ENCODE measurements at regions not wholly inside any gene's neighbourhood (a gene's known extent, or its start where the extent isn't known, plus 50 kb on each side); places are given as distances from the start of the nearest gene placed in this dataset.
"Not testable (repeated sequence)": the region's sequence is repeated elsewhere in the genome, so short reads cannot be mapped to it uniquely, and the experiment has no call there.

DNA sequence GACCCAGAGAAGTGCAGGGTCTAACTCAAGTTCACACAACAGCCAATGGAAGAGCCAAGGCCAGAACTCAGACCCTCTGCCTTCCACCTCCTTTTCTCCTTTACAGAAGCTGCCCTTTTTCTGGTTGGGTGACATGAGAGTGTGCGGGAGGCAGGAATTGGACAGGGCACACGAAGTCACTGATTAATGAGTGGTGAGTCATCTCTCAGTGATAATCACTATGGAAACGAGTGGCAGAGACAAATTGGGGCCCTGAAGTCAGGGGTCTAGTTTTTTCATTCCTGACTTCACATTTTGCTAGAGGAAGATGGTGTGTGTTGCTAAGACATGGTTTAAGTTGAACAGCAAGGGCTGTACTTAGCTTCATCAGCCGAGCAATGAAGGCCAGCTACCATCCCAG is 312.7 kb upstream of the CCL2 start:
- DNase-seq (ENCODE audit: low spot score): no peak

DNA sequence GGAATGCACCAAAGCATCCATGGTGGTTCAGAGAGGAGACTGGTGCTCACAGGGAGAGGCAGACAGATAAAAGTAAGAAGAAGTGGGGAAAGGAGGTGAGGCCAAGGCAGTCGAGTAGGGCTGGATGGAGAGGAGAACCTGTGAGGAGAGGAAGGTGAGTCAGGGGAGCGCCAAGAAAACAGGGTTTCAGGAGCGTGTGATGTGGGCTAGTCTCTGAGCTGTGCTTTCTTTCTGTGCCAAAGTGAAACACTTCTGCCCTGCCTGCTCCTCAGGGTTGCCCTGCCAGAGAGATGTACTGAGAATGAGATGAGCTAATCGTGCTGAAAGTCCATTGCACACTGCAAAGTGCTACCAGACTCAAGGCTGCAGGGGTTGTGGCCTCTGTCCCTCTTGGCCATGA is 310.7 kb upstream of the CCL2 start:
- DNase-seq (ENCODE audit: low spot score): no peak

DNA sequence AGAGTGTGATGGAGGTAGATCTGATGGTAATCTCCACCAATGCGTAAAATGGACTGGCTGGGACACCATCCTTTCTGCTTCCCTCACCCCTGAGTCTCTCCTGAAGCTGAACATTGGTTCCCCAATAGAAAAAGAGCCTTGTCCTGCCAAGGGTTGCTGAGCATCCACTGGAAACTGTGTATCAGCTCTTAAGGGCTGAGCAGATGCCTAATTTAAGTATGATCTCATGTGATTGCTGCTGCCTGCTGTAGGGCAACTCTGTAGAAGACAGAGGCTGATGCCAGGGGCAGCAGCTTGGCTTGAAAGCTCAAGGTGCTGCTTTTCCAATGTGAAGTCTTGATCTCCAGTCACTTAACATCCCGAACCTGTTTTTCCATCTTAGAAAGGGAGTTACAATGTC is 310.3 kb upstream of the CCL2 start:
- DNase-seq (ENCODE audit: low spot score): no peak

DNA sequence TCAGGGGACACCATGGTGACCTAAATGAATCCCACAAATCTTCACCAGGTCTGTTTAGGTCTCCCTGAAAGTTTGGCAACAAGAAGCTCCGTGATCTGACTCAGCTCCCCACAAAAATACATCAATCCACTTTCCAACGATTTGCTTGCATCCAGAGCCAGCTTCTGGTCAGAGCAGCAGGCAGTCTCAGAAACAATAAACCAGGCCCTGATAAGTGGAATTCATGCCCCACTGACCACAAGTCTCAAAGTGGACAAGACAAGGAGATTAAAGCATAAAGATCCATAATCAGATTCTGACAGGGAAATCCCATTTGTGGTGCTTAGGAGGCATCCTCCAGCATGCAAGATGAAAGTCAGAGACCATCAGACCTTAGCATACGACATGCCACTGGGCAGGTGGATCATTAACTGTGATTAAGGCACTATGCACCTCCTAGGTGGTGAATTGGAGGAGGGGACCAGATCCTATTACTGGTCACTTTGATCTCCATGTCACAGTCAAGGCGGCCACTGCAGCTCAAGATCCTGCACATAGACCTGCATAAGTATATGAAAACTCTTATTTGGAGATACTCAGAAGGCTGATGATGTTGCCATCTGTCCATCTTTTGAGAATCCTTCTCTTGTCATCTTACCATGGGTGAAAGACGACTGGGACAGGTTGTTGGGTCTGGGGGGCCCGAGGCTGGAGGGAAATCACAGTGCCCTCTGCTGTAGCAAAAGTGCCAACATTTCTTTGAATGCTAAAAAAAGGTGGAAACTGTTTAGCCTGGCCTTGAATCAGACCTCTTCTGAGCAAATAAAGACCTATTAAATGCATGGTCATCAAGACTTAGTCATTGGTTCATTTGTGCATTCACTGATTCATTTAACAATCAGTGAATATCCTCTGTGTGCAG is 309.2 kb upstream of the CCL2 start:
- no peak for DNase-seq (ENCODE audit: low spot score)

DNA sequence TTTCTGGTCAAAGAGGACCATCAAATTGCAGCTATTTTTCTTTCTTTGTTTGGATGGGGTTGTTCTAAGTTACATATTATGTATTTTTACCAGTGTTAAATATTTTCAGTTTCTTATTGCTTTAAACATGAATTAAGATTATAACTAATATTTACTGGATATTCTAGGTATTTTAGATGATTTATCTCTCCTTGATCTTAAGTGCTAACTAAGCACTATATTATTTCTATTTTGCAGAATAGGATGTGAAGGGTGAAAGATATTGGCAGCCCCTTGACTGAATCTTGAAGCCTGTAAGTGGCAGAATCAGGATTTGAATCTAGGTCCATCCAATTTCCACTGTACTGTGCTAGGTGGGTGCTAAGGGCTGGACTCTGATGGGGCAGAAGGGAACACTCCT is 307.3 kb upstream of the CCL2 start:
- no peak for DNase-seq (ENCODE audit: low spot score)

DNA sequence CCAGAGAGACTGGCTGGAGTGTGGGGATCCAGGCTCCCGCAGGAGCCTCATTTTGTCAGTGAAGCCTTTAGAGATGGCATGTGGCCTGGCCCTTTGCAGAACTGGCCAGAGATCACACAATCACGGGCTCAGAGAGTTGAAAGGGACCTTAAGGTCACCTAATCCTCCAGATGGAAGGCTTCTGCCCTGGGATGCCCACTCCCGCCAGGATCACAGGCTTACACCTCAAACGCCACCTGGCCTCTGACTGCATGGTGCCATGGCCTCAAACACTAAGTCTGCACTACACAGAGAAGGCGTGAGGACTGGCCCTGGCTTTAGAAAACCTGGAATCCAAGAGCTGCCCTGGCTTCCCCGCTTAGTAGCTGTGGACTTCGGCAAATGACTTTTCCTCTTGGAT is 306.8 kb upstream of the CCL2 start:
- DNase-seq (ENCODE audit: low spot score): no peak

DNA sequence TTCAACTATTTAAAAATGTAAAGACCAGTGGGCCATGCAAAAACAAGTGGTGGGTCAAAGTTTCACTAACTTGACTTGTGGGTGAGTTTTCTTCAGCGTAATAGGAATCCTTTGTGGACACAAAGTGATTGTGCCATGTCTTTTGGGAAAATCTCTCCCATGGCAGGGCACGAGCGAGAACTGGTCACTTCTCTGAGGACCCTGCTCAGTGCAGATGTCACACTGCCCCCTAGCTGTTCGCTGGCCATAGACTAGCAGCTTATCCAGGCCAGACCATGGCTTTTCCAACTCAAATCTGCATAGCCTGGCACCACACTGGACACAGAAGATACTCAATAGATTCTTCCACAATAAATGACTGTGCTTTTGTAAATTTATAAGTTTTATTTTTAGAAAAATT is 306.0 kb upstream of the CCL2 start:
- DNase-seq (ENCODE audit: low spot score): no peak

DNA sequence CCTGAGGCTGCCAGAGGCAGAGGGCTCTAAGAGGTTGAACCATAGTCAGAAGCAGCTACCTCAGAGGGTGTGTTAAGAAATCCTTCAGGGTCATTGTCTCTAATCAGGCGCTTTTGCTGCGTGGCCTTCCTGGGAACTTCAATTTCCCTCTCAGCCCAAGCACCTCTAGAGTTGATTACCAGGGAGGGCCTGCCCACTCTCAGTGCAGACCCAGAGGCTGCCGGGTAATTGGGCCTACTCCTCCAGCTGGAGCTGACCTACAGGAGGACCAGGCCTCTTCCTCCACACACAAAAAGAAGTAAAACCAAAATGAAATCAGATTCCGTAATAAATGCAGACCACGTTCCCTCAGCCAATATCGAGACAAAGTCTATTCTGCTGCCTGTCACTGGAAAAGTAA is 305.0 kb upstream of the CCL2 start:
- DNase-seq (ENCODE audit: low spot score): no peak

DNA sequence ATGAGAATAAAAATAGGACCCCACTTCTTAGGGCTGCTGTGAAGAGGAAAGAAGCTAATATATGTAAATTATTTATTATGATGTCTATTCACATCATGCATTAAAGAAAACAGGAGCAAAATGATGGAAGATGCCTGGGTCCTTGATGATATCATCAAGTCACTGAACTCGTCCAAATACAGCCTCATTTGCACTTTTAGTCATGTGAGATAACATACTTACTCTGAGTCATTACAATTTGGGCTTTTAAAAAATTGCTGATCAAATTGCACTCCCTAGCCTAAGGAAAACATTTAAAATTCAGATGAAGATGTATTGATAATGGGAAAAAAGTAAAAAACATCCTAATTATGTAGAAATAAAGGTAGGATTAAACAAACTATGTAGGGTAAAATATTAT is 302.7 kb upstream of the CCL2 start:
- DNase-seq (ENCODE audit: low spot score): no peak

DNA sequence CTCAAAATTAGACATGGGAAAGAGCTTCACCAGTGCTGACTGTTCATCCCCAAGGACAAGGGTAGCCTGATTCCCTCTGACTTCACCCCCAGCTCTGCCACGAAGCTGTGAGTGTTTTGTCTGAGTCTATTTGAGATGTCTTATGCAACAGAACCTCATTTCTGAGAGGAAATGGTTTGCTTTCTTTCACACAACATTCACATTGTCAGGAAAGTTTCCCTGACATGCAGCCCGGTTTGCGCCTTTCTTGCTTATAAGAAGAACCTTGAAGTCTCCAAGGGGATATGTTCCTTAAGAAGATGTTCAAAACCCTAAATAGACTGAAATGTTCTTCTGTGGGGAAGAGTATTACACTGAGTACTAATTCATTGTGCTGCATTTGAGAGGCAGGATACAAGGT is 300.5 kb upstream of the CCL2 start:
- no peak for DNase-seq (ENCODE audit: low spot score)

DNA sequence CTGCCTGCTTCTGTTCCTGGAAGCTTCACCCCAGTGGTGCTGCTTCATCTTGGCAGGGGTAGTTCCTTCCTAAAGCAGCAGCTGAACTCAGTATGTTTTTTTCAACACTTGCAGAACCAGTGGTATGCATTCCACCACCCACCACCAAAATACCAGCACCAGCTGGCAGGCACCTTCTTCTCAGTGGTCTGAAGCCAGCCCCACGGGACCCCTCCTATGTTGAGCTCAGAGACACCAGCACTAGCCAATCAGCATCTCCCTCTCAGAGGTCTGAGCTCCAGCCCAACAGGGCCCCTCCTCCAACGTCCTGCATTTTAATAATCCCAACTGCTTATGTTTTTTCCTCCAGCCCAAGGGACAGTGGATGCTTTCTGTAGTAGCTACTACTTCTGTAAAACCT is 299.6 kb upstream of the CCL2 start:
- no peak for DNase-seq (ENCODE audit: low spot score)

DNA sequence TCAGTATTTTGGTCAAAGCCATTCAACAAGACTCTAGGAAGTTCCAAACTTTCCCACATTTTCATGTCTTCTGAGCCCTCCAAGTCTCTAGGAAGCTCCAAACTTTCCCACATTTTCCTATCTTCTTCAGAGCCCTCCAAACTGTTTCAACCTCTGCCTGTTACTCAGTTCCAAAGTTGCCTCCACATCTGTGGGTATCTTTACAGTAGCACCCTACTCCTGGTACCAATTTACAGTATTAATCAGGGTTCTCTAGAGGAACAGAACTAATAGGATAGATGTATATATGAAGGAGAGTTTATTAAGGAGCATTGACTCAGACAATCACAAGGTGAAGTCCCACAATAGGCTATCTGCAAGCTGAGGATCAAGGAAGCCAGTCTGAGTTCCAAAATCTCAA is 296.0 kb upstream of the CCL2 start:
- DNase-seq (ENCODE audit: low spot score): not testable (repeated sequence)

DNA sequence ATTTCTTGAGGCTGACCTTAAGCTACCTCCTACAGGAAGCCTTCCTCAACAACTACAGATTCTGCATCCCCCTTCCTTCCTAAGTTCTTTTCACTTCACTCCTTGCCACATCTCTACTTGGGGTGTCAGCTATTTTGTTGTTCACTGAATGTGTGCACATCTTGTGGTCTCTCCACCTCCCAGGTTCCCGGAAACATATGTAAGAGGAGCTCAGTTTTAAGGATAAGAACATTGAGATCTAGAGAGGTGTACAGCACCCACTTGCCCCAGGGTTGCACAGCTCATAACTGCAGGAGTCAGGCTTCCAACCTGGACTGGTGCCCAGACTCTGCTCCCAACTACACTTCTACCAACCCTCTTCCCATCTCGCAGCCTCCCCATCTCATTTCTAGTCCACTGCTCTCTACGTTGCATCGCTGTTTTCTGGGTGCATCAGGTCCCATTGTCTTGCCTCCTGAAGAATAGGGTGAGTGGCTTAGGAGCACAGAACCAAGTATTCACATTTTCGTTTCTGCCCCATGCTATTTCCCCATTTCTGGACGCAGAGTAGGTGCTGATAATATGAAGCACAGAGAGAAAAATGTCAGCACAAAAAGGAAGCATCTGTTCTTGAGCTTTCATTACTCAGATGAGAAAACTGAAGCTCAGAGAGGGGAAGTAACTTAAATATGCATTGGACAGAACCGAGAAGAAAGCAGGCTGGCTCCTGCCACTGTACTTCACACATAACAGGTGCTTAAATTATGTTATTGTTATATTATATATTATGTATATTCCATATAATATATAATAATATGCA is 292.0 kb upstream of the CCL2 start:
- DNase-seq (ENCODE audit: low spot score): no peak

DNA sequence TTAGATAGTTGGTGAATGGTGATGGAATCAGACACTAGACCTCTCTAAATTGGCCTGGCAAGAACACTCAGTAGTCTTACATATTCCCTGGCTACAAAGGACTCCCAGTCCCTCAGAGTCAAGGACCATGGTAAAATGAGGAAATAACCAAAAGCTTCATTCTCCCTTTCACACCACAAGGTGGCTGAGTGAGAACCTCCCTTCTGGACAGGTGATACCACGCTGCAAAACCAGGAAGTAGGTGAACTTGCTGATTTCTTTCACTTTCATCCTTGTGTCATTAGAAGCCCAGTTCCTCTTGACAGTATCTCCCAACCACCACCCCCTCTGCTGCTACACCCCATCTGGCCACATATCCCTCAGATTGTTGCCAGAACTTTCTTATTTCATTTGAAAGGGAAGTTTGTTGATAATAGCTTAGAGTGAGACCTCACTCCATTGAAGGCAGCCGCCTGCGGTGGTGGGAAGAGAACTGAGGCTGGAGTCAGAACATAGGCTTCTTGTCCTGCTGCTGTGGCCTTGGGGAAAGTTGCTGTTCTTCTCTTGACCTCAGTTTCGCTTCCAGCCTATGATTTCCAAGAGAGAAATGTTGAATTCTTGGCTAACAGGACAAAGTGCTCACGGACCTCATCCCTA is 290.6 kb upstream of the CCL2 start:
- peak; percentile 24 for DNase-seq (ENCODE audit: low spot score)

DNA sequence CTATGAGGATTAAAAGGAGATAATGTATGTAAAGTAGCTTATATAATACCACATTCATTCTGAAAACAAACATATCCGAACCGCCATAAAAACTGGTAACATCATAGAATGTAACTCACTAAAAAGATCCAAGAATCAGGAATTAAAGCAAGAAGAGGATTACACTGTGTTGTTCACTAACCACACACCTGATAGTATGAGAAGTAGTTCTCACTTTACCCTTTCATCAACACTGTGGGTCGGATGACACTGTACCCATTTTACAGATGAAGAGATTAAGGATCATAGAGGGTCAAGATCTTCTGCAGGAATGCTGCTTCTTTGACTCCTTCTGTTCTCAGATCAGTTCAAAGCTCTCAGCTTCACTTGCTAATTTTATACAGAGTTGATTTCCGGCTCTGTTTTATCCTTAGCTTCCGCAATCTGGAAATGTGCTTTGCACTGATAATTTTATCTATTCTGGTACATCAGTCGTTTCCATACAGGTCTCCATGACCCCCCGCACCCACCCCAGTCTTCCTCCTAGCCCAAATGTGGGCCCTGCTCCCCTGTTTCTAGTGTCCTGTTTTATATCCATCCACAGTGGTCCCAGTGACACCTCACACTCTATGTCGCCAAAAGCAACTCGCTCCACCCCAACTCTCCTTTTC is 288.6 kb upstream of the CCL2 start:
- DNase-seq (ENCODE audit: low spot score): no peak

DNA sequence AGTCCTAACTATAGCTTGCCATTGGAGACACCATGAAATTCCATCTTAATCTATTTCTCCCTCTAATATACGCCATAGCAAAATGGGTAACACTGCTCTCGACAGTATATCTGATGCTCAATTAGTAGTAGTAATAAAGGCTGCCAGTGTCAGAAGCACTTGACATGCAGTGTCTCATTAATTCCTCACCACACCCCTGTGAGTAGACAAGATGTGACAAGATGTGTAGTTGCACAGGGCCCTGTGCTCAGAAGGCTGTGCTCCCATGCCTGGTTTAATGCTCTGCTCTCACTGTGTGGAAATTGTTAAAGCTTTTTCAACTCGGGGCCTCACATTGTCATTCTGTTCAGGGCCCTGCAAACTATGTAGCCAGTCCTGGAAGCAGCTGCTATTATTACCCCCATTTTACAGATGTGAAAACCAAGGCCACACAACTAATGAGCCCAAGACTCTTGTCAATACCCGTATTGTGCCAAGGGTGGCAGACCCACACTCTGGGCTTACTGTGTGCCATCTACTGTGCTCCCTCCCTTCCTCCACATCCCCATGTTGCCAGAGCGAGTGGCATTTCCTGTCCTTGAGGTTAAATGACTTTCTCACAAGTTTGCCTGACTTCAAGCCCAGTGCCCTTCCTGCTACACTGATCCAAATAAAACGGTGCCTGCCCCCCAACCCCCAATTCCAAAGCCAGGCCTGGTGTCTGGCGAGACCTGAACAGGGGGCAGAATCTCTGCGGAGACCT is 287.3 kb upstream of the CCL2 start:
- no peak for DNase-seq (ENCODE audit: low spot score)

DNA sequence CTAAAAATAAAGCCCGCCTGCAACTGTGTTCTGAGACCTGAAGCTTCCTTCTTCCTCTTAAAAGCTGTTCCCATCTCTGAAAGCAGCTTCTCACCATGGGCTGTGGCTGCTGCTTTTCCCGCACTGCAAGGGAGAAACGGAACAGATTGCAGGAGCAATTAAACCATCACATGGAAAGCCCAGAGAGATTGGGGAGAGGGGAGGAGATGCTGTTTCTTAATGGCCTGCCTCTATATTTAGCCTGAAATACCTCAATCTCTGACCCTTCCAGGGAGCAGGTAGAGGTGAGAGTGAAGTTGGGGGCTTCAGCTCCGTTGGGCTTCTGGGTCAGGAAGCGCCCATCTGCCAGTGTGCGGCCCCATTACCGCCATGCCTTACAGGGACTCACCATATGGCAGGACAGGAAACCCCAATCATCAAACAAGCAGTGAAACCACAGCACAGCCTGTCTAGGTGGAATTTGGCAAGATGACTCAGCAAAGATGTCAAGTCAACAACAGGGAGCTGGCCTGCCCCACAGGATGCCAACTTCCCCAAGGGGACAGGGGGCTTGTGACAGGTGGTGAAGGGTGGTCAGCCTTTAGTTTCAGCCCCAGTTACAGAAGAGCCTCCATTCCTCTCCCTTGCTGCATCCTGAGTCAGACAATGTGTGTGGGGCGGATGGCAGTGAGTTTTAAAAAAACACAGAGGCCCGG is 286.6 kb upstream of the CCL2 start:
- DNase-seq (ENCODE audit: low spot score): no peak

DNA sequence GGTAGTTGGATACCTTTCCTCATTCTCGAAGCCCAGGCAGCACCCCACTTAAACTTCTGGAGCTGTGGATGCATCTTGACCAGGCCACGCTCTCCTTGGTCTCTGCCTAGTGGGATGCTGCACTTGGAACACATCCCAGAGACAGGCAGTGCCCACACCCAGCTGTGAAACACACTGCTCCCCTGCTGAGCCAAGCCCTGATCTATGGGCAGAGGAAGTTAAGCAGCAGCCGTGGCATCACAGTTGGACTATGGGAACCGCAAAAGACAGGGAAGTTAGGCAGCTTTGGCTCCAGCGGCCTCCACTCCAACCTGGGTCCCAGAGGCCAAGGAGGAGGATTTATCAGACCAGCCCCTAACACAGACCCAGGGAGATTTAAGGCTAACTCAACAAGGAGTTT is 284.8 kb upstream of the CCL2 start:
- DNase-seq (ENCODE audit: low spot score): no peak

DNA sequence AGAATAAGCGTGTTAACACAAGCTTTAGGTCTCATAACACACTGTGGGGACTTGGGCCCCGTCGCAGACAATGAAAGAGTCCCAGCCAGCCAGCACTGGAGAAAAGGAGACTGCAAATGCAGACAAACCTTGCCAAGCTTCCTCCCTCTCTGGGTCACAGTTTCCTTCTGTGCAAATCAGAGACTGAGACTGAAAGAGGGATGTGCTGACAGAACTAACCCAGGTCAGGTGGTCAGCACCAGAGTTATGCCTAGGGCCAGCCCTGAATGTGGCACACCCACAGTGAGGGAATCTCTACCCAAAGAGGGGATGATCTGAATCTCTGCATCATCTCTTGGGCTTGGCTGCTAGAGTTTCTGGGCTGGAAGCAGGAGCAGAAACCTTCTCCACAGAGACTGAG is 282.3 kb upstream of the CCL2 start:
- DNase-seq (ENCODE audit: low spot score): peak; percentile 22

DNA sequence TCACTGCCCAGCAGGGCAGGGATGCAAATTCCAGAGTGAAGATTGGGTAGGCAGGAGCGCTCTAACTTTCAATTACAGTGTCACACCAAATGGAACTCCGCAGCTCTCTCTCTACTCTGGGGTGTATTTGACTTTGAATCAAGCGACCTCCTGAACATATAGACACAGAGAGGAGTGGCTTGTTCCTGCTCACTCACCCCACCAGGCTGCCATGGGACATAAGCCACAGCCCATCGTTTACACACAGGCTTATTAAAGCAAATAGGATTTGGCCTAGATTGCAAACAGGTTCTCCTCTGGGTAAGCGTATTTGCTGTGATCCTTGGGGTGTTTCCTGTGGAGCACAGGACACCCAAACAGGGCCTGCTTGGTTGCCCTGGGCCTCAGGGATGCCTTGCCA is 281.6 kb upstream of the CCL2 start:
- no peak for DNase-seq (ENCODE audit: low spot score)

DNA sequence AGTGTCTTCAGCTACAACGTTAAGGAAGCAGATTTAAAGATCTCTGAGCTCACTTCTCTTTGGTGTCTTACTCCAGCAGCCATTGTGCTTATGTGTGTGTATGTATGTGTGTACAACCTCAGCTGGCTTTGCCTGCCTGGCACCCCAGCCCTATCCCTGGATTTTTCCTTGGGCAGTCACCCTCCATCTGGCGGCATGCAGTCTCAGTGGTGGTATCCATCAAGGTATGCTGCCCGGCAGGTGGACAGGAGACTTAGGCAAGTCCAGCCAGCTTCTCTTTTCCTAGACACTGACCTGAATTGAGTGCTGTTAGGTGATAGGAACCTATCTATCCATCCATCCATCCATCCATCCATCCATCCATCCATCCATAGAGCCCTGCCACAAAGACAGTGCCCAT is 280.8 kb upstream of the CCL2 start:
- DNase-seq (ENCODE audit: low spot score): no peak

Data from globus pallidus (tissue), 1 donor.